GM18511 (cell line): ENCODE measurements at regions not wholly inside any gene's neighbourhood (a gene's known extent, or its start where the extent isn't known, plus 50 kb on each side); places are given as distances from the start of the nearest gene placed in this dataset.

ENCODE experiments used
- ATAC-seq: cut with Tn5 transposase; IDR thresholded peaks from one replicate; pipeline ENCODE4 v1.9.1; 2021; ENCODE audit warnings: mild to moderate bottlenecking, moderate library complexity; ENCODE audit not compliant: unreplicated experiment

GRCh38 chr1:222910699-222911098 lies 95.9 kb downstream of the DISP1 start:
- ATAC-seq: no peak

DNA sequence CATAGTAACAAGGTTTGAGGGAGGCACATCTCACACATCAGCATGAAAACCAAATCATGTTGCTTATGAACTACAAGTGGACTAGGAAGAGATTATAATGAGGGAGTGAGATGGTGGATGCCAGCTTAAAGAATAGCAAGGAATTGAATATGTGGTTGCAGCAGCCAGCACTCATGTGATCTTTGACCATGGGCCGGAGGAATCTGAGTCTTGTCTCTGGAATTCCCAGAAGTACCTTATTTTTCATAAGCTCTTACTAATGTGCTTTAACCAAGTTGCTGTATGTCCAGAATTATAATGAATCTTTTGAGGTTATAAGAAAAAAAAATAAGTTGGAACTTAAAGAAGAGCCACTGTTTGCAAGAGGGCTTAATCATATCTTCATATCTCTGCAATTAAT lies 97.0 kb downstream of the DISP1 start:
- ATAC-seq: no peak

DNA sequence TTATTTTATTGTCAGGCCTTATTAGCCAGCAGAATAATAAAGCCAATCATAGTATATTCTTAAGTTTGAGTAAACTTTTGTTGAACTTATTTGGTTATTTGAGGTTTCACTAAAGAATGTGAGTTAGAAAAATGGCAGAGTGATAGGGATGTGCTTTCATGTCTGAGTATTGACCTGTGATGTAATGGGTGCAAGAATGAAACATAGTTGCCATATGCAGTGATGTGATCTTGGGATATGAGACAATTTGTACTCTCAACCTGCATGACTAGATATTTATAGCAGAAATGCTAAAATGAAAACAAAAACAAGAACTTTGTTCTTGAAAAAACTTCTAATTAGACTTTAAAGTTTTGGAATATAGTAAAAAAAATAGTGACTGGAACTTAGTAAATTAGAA lies 97.9 kb downstream of the DISP1 start:
- ATAC-seq: no peak

DNA sequence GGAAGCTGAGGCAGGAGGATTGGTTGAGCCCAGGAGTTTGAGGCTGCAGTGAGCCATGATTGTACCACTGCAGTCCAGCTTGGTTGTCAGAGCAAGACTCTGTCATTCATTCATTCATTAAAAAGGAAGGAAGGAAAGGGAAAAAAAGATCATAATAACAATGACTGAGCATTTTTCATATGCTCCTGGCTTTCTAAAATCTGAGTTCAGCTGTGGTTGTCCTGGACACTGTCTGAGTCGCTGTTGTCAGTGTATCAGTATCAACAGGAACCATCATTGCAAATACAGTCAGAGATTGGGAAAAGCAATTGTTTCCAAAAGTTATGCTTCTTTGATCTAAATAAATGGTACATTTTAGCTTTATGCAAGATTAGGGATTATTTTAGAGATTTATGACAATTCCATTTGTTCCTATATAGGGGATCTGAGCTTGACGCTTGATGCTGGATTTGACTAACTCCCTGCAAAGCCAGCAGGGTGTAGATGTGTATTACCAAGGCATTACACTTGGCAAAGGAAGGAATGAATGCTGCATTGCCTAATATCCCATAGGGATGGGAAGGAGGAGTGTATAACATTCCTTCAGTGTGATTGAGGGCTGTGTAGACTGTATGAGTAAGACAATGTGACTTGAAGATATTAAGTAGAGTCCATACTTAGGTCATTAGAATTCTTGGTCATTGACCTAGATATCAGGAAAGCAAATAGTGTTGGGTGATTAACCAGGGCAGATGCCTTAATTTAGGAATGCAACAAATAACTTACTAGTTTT lies 100.2 kb downstream of the DISP1 start:
- ATAC-seq: no peak

- no peak for ATAC-seq
These were observed 101.3 kb downstream of the DISP1 start for GRCh38 chr1:222916100-222916499.

GRCh38 chr1:222918801-222919477 lies 104.1 kb downstream of the DISP1 start:
- no peak for ATAC-seq

DNA sequence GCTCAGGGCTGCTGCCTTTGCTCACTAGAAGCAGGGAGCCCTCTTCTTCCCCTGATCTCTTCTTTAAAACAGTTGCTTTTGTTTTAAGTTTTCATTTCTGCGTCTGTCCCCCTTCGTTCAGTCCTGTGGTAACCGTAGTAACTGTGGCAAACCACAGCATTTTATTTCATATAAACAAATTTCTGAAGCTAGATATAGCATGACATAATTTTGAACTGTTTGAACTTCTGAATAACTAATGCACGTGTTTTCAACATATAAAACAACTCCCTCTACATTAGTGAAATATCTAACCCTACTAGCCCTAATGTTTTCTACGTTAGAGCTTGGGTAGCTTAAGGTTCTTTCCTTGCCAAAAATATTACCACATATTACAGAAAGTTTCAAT lies 104.6 kb downstream of the DISP1 start:
- ATAC-seq: no peak

DNA sequence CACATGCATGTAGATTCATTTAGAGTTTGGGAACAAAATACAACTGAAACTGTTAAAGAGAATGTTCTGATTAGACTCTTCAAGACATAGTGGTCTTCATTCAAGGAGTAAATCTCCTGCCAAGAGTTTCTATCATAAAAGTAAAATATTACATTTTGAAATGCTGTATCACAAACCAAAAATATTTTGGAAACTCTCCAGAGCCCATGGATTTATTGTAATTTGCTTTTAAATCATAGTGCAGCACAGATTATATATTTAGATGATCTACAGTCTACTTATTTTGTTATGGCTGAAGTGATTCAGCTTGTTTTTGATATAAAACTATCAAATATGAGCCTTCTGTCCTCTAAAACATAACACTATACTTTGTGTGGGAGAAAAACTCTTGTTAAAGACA lies 105.3 kb downstream of the DISP1 start:
- no peak for ATAC-seq

DNA sequence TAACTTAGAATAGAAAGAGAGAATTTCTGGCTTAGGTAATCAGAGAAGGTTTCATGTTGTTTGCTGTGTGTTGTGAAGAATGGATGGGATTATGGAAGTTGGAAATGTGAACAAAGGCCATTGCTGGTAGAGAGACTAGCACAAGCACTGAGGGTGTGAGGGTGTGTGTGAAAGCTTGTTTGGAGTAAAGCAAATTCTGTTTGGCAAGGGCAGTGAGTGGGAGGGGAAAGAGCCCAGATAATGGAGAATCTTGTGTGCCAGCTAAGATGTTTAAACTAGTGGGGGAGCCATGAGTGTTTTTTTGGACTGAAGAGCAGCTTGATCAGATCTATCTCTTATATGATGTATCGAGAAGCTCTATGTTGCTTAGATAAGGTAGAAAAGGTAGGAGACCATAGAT lies 107.1 kb downstream of the DISP1 start:
- ATAC-seq: no peak

DNA sequence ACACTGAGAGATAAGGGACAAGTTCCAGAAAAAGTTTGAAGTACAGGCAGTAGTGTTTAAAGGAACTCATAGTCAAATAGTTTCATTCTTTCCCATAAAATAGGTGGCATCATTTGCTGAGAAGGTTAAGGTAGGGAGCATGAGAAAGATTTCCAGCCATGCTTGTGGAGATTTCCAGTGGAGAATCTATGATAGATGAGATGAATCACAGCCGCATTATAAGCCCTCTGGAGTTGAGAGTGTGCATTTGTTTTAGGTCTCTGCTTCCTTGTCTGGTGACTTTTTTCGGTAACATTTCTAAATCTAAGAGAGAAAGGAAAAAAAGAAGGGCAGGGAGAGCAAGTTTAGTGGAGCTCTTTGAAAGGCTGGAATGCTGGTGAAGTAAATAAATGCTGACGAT lies 108.7 kb downstream of the DISP1 start:
- ATAC-seq: no peak

- ATAC-seq: no peak
These were observed 109.4 kb downstream of the DISP1 start for GRCh38 chr1:222924136-222924706.

GRCh38 chr1:222926566-222926965 lies 111.7 kb downstream of the DISP1 start:
- no peak for ATAC-seq

GRCh38 chr1:222927031-222927430 lies 112.2 kb downstream of the DISP1 start:
- ATAC-seq: no peak

DNA sequence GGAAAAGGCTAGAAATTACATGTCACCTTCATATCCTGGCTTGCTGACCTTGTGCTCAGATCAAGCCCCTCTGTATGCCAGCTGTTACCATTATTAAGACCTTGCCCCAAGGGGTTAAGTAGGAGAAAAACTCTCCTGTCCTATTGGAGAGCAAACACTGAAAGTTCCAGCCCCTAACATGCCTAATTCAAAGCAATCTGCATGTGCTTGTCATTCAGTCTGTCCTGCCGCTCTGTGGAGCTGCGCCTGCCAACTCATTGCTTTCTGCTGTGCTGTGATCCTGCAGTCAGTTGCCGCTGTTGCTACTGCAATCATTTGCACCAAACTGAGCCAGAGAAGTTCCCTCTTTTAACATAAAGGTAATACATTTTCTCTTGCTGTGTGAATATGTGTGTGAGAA lies 113.4 kb downstream of the DISP1 start:
- ATAC-seq: no peak

GRCh38 chr1:222930070-222930469 lies 115.2 kb downstream of the DISP1 start:
- no peak for ATAC-seq

GRCh38 chr1:222931023-222931422 lies 116.2 kb downstream of the DISP1 start:
- no peak for ATAC-seq

- ATAC-seq: no peak
These were observed 118.4 kb downstream of the DISP1 start for GRCh38 chr1:222933273-222933672.

DNA sequence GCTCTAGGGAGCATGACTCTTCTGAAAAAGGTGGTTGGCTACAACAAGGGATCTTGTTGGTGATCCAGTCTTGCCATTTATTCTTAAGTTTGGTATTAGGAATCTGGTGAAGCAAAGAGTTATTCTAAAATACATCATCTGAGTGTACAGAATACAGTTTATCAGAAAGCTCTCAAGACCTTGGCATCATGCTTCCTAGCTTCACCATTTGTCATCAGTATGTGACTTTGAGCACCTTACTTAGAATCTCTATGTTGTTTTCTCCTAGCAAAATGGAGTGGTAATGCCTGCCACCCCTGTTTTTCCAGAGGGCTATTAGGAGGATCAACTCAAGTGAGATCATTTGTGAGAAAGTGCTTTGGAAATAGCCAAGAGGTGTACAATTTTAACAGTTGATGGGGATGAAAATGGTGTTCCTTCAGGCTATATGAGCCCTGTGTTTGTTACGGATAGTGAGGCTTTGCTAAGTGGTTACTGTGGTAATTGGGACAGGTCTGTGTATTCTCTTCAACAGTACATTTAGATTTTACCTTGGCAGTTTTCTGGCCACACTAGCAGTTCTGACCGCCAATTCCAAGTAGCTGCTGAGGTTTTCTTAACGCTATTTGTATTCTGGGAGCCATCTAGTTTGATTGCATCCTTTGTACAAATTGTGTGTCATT lies 120.5 kb downstream of the DISP1 start:
- ATAC-seq: no peak

GRCh38 chr1:222936042-222936441 lies 121.2 kb downstream of the DISP1 start:
- no peak for ATAC-seq

DNA sequence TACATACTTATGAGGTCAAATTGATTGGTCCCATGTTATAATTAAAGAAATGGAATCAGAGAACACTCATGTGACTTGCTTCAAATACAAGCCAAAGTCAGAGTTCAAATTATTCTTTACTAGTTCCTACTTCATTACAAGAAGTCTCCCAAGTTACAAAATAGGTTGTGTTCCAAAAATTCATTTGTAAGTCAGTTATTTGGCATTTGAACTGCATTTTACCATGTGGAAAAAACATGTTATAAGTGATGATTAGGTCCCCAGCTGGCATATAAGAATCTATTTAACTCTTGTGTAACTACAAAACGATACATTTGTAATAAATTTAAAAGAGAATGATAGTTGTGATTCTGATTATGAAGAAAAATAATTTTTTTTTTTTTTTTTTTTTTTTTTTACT lies 124.1 kb downstream of the DISP1 start:
- ATAC-seq: no peak

DNA sequence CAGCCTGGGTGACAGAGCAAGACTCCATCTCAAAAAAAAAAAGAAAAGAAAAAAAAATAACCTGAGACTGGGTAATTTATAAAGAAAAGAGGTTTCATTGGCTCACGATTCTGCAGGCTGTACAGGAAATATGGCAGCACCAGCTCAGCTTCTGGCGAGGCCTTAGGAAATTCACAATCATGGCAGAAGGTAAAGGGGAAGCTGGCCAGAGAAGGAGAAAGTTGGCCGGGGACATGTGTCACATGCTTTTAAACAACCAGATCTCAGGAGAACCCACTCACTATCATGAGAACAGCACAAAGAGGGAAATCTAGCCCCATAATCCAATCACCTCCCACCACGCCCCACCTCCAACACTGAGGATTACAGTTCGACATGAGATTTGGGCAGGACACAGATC lies 125.3 kb downstream of the DISP1 start:
- no peak for ATAC-seq

DNA sequence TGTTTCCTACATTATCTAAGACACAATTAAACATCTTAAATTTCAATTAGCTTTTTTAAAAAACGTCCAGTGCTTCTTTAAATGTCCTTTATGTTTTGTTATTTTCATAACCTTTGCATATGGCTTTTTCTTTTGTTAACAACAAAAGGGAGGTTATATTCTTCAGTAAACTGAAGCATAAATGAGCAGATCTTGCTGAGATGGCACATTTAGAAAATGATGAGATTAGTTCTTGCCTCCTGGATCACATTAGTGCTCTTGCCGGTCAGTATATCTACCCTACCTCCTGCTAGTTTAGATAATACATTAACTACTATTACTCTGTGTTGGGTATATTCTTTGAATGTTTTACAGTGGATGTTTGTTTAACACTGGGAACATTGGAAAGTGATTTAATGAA lies 126.1 kb downstream of the DISP1 start:
- no peak for ATAC-seq
